Caki2 (cell line): ENCODE measurements at regions not wholly inside any gene's neighbourhood (a gene's known extent, or its start where the extent isn't known, plus 50 kb on each side); places are given as distances from the start of the nearest gene placed in this dataset.

Experiments used
- DNase-seq: peaks from one replicate; pipeline ENCODE4 v3.0.0-alpha.2; 2015; ENCODE audit warnings: low read depth
- in situ Hi-C: cut with HindIII; loops from 2 replicates; pipeline ENCODE4 v1.10.0; 2016; ENCODE audit warnings: low sequenced_read_pairs, low pct_unique_long_range_greater_than_20kb, mixed read lengths

- in situ Hi-C loops: no loop called here
These were observed 144.1 kb upstream of the BACH2 start for GRCh38 chr6:90440586-90441283.

DNA sequence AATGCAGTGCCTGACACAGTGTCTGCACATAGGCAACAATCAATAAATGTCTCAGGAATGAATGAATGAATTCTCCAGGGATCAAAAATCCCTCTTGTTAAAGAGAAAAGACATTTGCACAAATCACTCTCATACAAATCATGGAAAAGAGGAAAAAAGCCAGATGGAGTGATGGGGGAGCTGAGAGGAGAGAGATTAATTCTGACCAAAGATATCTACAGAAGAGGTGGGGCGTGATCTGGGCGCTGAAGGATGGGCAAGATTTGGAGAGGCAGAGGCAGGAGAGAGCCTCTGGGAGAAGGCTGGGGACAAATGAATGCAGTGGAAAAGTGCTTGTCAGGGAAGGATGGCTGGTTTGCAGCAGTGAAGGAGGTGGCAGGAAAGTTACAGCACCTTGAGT, 142.9 kb upstream of the BACH2 start:
- DNase-seq: no peak
- in situ Hi-C loops: no loop called here

More at GRCh38 chr6:90440586-90441283, 144.1 kb upstream of the BACH2 start:
- no peak for DNase-seq

DNA sequence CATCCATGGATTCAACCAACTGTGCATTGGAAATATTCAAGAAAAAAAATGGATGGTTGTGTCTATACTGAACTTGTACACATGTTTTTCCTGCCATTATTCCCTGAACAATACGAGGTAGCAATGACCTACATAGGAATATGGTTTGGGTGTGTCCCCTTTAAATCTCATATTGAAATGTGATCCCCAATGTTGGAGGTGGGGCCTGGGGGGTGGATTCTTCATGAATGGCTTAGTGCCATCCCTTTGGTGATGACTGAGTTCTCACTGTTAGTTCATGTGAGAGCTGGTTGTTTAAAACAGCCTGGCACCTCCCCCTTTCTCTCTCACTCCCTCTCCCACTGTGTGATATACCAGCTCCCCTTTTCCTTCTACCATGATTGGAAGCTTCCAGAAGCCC, 139.8 kb upstream of the BACH2 start:
- in situ Hi-C loops: no loop called here
- no peak for DNase-seq

GRCh38 chr6:90435207-90435899, 138.7 kb upstream of the BACH2 start:
- in situ Hi-C loops: no loop called here
- DNase-seq: no peak

- no peak for DNase-seq
- in situ Hi-C loops: no loop called here
These were observed 137.5 kb upstream of the BACH2 start for GRCh38 chr6:90434094-90434493.

- in situ Hi-C loops: no loop called here
- no peak for DNase-seq
These were observed 136.3 kb upstream of the BACH2 start for GRCh38 chr6:90432937-90433336.

DNA sequence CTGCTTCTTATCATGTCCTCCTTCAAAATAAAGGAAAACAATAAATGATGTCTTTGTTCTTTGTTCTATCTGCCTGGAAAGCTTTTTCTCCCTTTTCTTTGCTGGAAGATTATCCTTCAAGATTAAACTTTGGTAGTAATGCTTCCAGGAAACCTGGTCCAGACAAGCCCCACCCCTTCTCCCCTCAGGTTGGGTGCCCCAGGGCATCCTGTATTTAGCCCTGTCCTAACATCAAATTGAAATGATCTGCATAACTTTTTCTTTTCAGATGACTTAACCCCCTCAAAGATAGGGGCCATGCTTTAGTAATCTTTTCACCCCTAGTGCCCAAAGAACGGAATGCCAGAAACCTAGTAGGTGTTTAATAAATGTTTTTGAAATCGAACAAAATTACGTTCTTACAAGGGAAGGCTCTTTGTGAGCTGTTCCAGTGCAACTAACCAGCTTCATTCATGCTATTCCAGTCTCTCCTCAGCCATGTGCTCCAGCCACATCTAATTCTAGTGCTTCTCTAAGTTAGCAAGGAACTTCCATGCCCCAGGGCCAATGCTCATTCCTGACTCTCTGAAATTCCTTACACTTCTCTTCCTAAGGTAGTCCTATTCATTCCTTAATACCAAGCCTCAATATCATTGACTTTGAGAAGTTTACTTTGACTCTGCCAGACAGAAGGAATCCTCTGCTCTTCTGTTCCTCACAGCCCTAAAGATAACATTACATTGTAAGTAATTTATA, 135.6 kb upstream of the BACH2 start:
- no peak for DNase-seq
- in situ Hi-C loops: no loop called here

DNA sequence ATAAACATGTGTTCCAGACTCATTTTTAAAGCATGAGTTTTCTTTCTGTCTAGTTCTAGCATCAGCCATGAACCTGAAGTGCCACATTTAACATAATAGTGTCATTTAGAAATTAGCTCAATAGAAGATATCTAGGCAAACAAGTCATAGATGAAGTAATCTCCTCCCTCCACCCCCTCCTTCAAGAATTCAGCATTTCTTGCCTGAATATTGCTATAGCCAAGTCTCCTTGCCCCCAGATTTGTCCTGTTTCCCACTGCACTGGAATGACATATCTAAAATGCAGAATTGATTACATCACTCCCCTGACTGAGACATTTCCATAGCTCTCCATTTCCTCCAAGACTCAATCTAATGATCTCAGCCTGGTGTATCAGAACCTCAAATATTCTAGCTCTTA, 134.9 kb upstream of the BACH2 start:
- in situ Hi-C loops: no loop called here
- DNase-seq: no peak

- in situ Hi-C loops: no loop called here
- DNase-seq: peak; percentile 12
These were observed 133.1 kb upstream of the BACH2 start for GRCh38 chr6:90429713-90430112.

- in situ Hi-C loops: no loop called here
- no peak for DNase-seq
These were observed 131.9 kb upstream of the BACH2 start for GRCh38 chr6:90428514-90428913.

DNA sequence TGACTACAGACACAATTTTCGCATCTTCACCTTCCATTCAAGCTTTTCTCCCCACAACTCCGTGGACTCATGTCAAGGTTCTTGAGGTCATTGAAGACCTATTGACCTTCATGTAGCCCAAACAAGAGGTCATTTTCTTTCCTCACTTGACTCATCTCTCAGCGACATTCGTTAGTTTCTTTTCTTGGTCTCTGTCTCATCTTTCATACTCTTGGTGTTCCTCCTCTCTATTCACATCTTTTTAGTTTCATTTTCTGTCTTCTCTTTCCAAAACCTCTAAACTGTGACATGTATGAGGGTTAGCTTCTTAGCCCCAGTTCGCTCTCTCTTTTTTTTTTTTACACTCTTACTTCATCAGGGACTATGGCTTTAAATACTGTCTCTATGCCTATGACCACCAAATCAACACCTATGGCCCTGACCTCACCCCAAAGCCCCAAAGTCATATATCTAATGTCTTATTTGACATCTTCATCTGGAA, 128.6 kb upstream of the BACH2 start:
- in situ Hi-C loops: no loop called here
- no peak for DNase-seq

GRCh38 chr6:90424580-90424979, 127.9 kb upstream of the BACH2 start:
- no peak for DNase-seq
- in situ Hi-C loops: no loop called here

- in situ Hi-C loops: no loop called here
- DNase-seq: no peak
These were observed 125.0 kb upstream of the BACH2 start for GRCh38 chr6:90421666-90422065.

DNA sequence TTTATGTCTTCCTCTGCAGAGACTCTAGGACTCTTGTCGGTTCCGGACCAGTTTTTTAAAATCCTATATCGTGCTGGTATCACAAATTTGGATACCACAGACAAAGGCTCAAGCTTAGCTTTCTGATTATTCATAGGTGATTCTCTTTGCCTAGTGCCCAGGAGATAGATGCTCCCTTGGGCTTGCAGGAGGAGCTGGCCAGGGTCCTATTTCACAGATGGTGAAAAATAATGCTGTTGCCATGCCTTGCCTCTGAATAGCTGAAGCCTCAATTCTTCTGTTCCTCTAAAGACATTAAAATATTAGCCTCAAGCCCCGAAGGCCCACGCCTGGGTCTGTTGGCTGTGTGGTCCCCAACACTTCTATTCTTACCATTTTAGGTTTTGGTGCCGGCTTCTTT, 123.9 kb upstream of the BACH2 start:
- DNase-seq: no peak
- in situ Hi-C loops: no loop called here

DNA sequence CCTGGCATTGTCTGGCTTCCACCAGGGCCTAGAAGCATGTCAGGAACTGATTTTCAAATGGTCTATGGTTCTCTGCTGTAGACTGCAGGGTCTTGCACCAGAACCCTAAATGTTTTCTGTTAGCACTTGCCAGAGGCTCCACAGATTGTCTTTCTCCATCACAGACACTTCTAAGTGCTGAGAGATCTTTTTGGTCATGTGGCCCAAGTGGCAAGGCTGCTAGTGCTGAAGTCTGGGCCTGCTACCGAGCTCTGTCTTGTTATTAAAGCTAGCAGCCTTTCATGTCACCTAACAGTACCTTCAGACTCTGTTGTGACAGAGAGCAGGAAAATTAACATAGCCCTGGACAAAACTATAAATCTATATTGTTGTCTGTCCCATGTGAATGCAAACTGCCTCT, 120.7 kb upstream of the BACH2 start:
- no peak for DNase-seq
- in situ Hi-C loops: no loop called here

GRCh38 chr6:90416322-90416721, 119.7 kb upstream of the BACH2 start:
- in situ Hi-C loops: no loop called here
- no peak for DNase-seq

GRCh38 chr6:90415178-90415577, 118.5 kb upstream of the BACH2 start:
- DNase-seq: no peak
- in situ Hi-C loops: no loop called here

GRCh38 chr6:90414352-90414751, 117.7 kb upstream of the BACH2 start:
- DNase-seq: no peak
- in situ Hi-C loops: no loop called here

DNA sequence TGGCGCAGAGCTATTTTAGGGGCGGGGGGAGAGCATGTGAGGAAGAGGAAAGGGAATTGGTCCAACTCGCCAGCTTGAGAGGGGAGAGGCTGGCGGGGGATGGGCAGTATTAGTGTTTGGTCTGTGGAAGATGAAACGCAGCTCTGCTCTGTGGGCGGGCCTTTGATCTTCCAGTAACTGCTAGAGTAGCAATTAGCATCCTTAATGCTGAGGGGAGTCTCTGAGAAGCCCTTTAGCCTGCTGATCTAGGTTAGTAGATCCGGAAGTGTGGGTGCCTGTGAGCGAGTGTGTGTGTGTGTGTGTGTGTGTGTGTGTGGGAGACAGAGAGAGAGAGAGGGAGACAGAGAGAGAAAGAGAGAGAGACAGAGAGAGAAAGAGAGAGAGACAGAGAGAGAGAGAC, 117.2 kb upstream of the BACH2 start:
- in situ Hi-C loops: no loop called here
- DNase-seq: no peak
